ENCODE measurements at regions not wholly inside any gene's neighbourhood (a gene's known extent, or its start where the extent isn't known, plus 50 kb on each side); places are given as distances from the start of the nearest gene placed in this dataset.

GRCh38 chr1:185388815-185389214 lies 71.8 kb upstream of the IVNS1ABP start:
- TF ChIP-seq CTCF (IDR thresholded peaks at IDR 0.05): no peak
- TF ChIP-seq POLR2A (IDR thresholded peaks at IDR 0.05): no peak

Data from tibial nerve (tissue), 3 donors.